Nephron (organoid): ENCODE measurements at regions not wholly inside any gene's neighbourhood (a gene's known extent, or its start where the extent isn't known, plus 50 kb on each side); places are given as distances from the start of the nearest gene placed in this dataset.

Experiments used
- H3K27ac Mint-ChIP-seq, 3 experiments: 2 replicates each; pipeline ENCODE4 v1.8.0; 2020; ENCODE audit warnings: mixed read lengths in 3 of 3, mild to moderate bottlenecking in 2 of 3, moderate library complexity in 1 of 3
- H3K27me3 Mint-ChIP-seq: 2 replicates; pipeline ENCODE4 v1.8.0; 2021; ENCODE audit warnings: low read depth, mild to moderate bottlenecking, moderate library complexity, mixed read lengths
- H3K36me3 Mint-ChIP-seq: 2 replicates; pipeline ENCODE4 v1.8.0; 2020; ENCODE audit warnings: low read depth, mixed read lengths
- H3K4me1 Mint-ChIP-seq: 2 replicates; pipeline ENCODE4 v1.8.0; 2020; ENCODE audit warnings: mixed read lengths
- H3K4me3 Mint-ChIP-seq, 3 experiments: 2 replicates each; pipeline ENCODE4 v1.8.0; 2020; ENCODE audit warnings: mild to moderate bottlenecking in 3 of 3, mixed read lengths in 3 of 3, moderate library complexity in 2 of 3
- H3K9me3 Mint-ChIP-seq: 2 replicates; pipeline ENCODE4 v1.8.0; 2020; ENCODE audit warnings: mixed read lengths
- TF ChIP-seq, protein P1 (sequence below), 3 experiments: fragments of 200-600 bp; sonication (generic); IDR thresholded peaks; one replicate each; pipeline ENCODE4 v1.5.0; 2021; ENCODE audit warnings: antibody characterized with exemption in 3 of 3; ENCODE audit not compliant: unreplicated experiment in 3 of 3

DNA sequence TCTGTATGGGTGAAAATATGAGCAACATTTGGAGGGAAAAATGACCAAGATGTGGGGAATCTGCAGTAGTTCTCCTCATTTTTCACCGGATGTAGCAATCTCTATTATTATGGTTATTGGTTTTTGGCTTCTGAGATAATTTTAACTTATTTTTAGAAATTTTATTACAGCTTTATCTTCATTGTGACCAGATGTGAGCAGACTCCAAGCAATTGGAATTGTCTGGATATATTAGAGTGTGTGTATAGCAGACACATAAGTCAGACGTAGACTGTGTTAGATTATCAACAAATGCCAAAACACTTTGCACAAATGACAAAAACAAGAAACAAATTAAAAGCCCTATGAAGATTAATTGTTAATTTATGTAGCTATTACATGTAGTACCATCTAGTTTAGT, 249.1 kb downstream of the DNAJB9 start:
- no peaks in the 10 kb centered on the region for H3K36me3 Mint-ChIP-seq
- H3K4me1 Mint-ChIP-seq, result peaks cover 11% of the 10 kb centered on the region
- H3K4me3 Mint-ChIP-seq, result no peak overlapping the region
- H3K27me3 Mint-ChIP-seq, result no peaks in the 10 kb centered on the region
- H3K27ac Mint-ChIP-seq, result peak overlapping the region in 1 of 3 experiments; percentile 57
- no peaks in the 10 kb centered on the region for H3K9me3 Mint-ChIP-seq
- TF ChIP-seq, protein P1, sequence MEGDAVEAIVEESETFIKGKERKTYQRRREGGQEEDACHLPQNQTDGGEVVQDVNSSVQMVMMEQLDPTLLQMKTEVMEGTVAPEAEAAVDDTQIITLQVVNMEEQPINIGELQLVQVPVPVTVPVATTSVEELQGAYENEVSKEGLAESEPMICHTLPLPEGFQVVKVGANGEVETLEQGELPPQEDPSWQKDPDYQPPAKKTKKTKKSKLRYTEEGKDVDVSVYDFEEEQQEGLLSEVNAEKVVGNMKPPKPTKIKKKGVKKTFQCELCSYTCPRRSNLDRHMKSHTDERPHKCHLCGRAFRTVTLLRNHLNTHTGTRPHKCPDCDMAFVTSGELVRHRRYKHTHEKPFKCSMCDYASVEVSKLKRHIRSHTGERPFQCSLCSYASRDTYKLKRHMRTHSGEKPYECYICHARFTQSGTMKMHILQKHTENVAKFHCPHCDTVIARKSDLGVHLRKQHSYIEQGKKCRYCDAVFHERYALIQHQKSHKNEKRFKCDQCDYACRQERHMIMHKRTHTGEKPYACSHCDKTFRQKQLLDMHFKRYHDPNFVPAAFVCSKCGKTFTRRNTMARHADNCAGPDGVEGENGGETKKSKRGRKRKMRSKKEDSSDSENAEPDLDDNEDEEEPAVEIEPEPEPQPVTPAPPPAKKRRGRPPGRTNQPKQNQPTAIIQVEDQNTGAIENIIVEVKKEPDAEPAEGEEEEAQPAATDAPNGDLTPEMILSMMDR (IDR thresholded peaks at IDR 0.05; ENCODE audit: unreplicated experiment in 3 of 3), result no peak

GRCh38 chr7:108824840-108825580, 255.3 kb downstream of the DNAJB9 start:
- peak overlapping the region in 2 of 3 experiments; percentile 42 to 69 for H3K27ac Mint-ChIP-seq
- no peaks in the 10 kb centered on the region for H3K36me3 Mint-ChIP-seq
- no peaks in the 10 kb centered on the region for H3K27me3 Mint-ChIP-seq
- TF ChIP-seq, protein P1 (IDR thresholded peaks at IDR 0.05; ENCODE audit: unreplicated experiment in 3 of 3), result no peak
- no peaks in the 10 kb centered on the region for H3K9me3 Mint-ChIP-seq
- peaks cover 25% of the 10 kb centered on the region for H3K4me1 Mint-ChIP-seq
- H3K4me3 Mint-ChIP-seq, result no peak overlapping the region

- H3K27ac Mint-ChIP-seq, result peak overlapping the region in 1 of 3 experiments; percentile 69
- no peaks in the 10 kb centered on the region for H3K36me3 Mint-ChIP-seq
- H3K27me3 Mint-ChIP-seq, result no peaks in the 10 kb centered on the region
Observed at GRCh38 chr7:108825581-108825909, 255.9 kb downstream of the DNAJB9 start.

DNA sequence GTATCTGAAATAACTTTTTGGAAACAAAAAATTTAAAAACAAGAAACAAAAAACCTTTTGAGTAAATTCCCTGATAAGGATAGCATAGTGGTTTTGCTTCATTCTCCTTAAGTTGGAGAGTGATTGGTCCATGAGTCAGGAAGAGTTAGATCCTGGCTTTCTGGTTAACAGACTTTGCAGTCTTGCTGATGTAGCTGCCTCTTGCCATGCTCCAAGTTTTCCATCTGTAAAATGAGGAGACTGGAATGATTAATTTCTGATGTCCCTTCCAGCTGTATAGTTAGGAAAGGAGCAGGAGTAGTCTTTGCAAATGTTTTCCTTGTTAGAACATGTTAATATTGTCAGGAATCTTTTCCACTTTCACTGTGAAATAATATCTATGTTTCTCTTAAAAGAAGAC, 266.6 kb downstream of the DNAJB9 start:
- Mint-ChIP-seq H3K36me3 (peaks cover 3% of the 10 kb centered on the region), H3K4me3 (no peak overlapping the region), H3K27ac (peak overlapping the region in 1 of 3 experiments; percentile 67), H3K4me1 (peaks cover 27% of the 10 kb centered on the region), H3K27me3 (no peaks in the 10 kb centered on the region), H3K9me3 (peaks cover 19% of the 10 kb centered on the region)
- TF ChIP-seq, protein P1 (IDR thresholded peaks at IDR 0.05; ENCODE audit: unreplicated experiment in 3 of 3), result no peak

More at GRCh38 chr7:108825581-108825909, 255.9 kb downstream of the DNAJB9 start:
- Mint-ChIP-seq H3K9me3 (no peaks in the 10 kb centered on the region), H3K4me3 (no peak overlapping the region), H3K4me1 (peaks cover 25% of the 10 kb centered on the region)
- TF ChIP-seq, protein P1 (IDR thresholded peaks at IDR 0.05; ENCODE audit: unreplicated experiment in 3 of 3), result no peak

DNA sequence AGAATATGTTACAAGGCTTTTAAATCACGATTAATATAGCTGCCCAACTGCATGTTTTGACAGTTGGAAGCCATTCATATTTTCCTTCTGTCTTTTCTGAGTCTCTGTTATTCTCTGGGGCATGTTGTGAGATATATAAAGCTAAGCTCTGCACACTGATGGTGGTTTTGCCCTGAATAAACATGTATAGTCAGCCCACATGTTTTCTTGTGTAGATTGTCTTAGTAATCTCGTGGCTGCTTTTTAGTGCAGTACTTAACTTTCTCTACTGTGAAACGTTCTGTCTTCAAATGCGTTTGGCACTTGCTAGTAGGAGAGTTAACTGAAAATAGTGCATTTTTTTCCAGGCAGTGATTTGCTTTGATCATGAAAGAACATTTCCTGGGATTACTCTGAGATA, 268.5 kb downstream of the DNAJB9 start:
- H3K27me3 Mint-ChIP-seq, result no peaks in the 10 kb centered on the region
- peak overlapping the region in 1 of 3 experiments; percentile 17 for H3K4me3 Mint-ChIP-seq
- peak overlapping the region in 1 of 3 experiments; percentile 67 for H3K27ac Mint-ChIP-seq
- TF ChIP-seq, protein P1 (IDR thresholded peaks at IDR 0.05; ENCODE audit: unreplicated experiment in 3 of 3), result no peak
- H3K9me3 Mint-ChIP-seq, result peaks cover 15% of the 10 kb centered on the region
- peaks cover 27% of the 10 kb centered on the region for H3K4me1 Mint-ChIP-seq
- peaks cover 3% of the 10 kb centered on the region for H3K36me3 Mint-ChIP-seq

DNA sequence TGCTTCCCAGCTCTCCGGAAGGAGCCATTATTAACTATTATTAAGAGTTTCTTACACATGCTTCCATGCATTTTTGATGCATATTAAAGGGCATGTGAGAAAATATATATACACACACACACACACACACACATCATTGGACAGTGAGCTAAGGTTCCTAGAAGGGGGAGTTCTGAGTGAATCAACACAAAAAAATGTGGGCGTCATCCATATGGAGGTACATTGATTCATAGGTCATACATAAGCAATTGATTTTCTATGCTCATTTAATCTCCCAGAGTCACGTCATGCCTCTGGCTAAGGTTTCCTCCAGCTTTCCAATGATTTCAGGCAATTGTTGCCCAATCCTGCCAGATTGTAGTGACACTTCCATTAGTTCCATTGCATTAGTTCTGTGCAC, 269.4 kb downstream of the DNAJB9 start:
- H3K27ac Mint-ChIP-seq, result peak overlapping the region in 1 of 3 experiments; percentile 28
- H3K4me1 Mint-ChIP-seq, result peaks cover 27% of the 10 kb centered on the region
- TF ChIP-seq, protein P1 (IDR thresholded peaks at IDR 0.05; ENCODE audit: unreplicated experiment in 3 of 3), result no peak
- no peak overlapping the region for H3K4me3 Mint-ChIP-seq
- peaks cover 3% of the 10 kb centered on the region for H3K36me3 Mint-ChIP-seq
- H3K27me3 Mint-ChIP-seq, result no peaks in the 10 kb centered on the region
- H3K9me3 Mint-ChIP-seq, result peaks cover 7% of the 10 kb centered on the region
